H1 (cell line): ENCODE measurements at regions not wholly inside any gene's neighbourhood (a gene's known extent, or its start where the extent isn't known, plus 50 kb on each side); places are given as distances from the start of the nearest gene placed in this dataset.

ENCODE experiments used
- CTCF ChIA-PET: fragments of 300-600 bp; sonication (Branson Sonifier 250); formaldehyde crosslinking; loops from one replicate; lab custom pipeline; 2021; ENCODE audit not compliant: partially characterized antibody; lab: Charles Lee
- POLR2A ChIA-PET: fragments of 300-600 bp; sonication (Branson Sonifier 250); formaldehyde crosslinking; loops from one replicate; lab custom pipeline; 2021; ENCODE audit warnings: inconsistent platforms; ENCODE audit not compliant: partially characterized antibody; lab: Charles Lee
- DNase-seq, 2 experiments: peaks; one replicate each; pipeline versions ENCODE4 v3.0.0 to v3.0.0-alpha.2; 2010 to 2022; ENCODE audit warnings: low spot score in 2 of 2, low read depth in 1 of 2, mixed read lengths in 1 of 2
- FAIRE-seq: peaks from 2 replicates; lab custom pipeline; 2011; peaks lifted over from hg19 to GRCh38; lab: Jason Lieb, UNC
- H2AFZ ChIP-seq: 2 replicates; pipeline ENCODE4 v1.8.1; 2012; ENCODE audit warnings: low read length, inconsistent platforms
- H2AK5ac ChIP-seq: 2 replicates; pipeline ENCODE4 v1.6.1; 2013; ENCODE audit warnings: low read depth, low read length
- H2BK120ac ChIP-seq: replicated peaks from 2 replicates; pipeline ENCODE3; 2013; ENCODE audit warnings: low read depth, low read length, inconsistent platforms
- H2BK12ac ChIP-seq: 2 replicates; pipeline ENCODE4 v1.6.1; 2013; ENCODE audit warnings: low read depth, low read length
- H2BK15ac ChIP-seq: 2 replicates; pipeline ENCODE4 v1.6.1; 2013; ENCODE audit warnings: low read length
- H2BK20ac ChIP-seq: 2 replicates; pipeline ENCODE4 v1.6.1; 2013; ENCODE audit warnings: low read length
- H2BK5ac ChIP-seq: 2 replicates; pipeline ENCODE4 v1.6.1; 2013; ENCODE audit warnings: low read depth, low read length
- H3K14ac ChIP-seq: 2 replicates; pipeline ENCODE4 v1.6.1; 2013; ENCODE audit warnings: inconsistent platforms; ENCODE audit not compliant: insufficient read length
- H3K18ac ChIP-seq: 2 replicates; pipeline ENCODE4 v1.6.1; 2013; ENCODE audit warnings: low read length; ENCODE audit errors: extremely low read depth
- H3K23ac ChIP-seq: 2 replicates; pipeline ENCODE4 v1.6.1; 2013; ENCODE audit warnings: inconsistent platforms; ENCODE audit not compliant: insufficient read length
- H3K23me2 ChIP-seq: 2 replicates; pipeline ENCODE4 v1.6.1; 2013; ENCODE audit warnings: low read depth, low read length
- H3K27ac ChIP-seq: 2 replicates; pipeline ENCODE4 v1.6.1; 2011; ENCODE audit warnings: low read depth, low read length, inconsistent platforms
- H3K27me3 ChIP-seq, 4 experiments: replicated peaks in 1 of 4; 1 replicate in 1 of 4; 2 replicates in 3 of 4; pipeline versions ENCODE4 v1.6.1 to v1.8.1; 2011 to 2013; ENCODE audit warnings: low read length in 3 of 4, mild to moderate bottlenecking in 3 of 4, inconsistent platforms in 2 of 4, mixed read lengths in 2 of 4, moderate library complexity in 1 of 4; ENCODE audit not compliant: control insufficient read depth in 3 of 4, insufficient read depth in 3 of 4; ENCODE audit errors: extremely low read depth in 1 of 4
- H3K36me3 ChIP-seq, 4 experiments: 2 replicates each; pipeline versions ENCODE4 v1.6.1 to v1.8.1; 2011 to 2013; ENCODE audit warnings: mild to moderate bottlenecking in 4 of 4, low read length in 3 of 4, moderate library complexity in 2 of 4, control low read depth in 1 of 4, inconsistent platforms in 1 of 4; ENCODE audit not compliant: insufficient read depth in 4 of 4, control insufficient read depth in 2 of 4
- H3K4ac ChIP-seq: replicated peaks from 2 replicates; pipeline ENCODE3; 2013; ENCODE audit warnings: low read length, low read depth, mixed read lengths, inconsistent platforms; ENCODE audit not compliant: insufficient read length
- H3K4me1 ChIP-seq, 4 experiments: replicated peaks in 1 of 4; 1 replicate in 1 of 4; 2 replicates in 3 of 4; pipeline versions ENCODE4 v1.6.1 to v1.8.1; 2011 to 2013; ENCODE audit warnings: low read length in 3 of 4, inconsistent platforms in 2 of 4, mixed read lengths in 1 of 4; ENCODE audit not compliant: insufficient read depth in 4 of 4, control insufficient read depth in 3 of 4
- H3K4me2 ChIP-seq, 2 experiments: 2 replicates each; pipeline versions ENCODE4 v1.6.1 to v1.8.1; 2011 to 2013; ENCODE audit warnings: low read depth in 2 of 2, low read length in 2 of 2, control low read depth in 1 of 2, inconsistent platforms in 1 of 2, mild to moderate bottlenecking in 1 of 2; ENCODE audit not compliant: insufficient read depth in 1 of 2
- H3K4me3 ChIP-seq, 4 experiments: fragments of 200-600, 300-600 bp in 1 of 4; sonication (generic), shearing (Covaris generic), sonication (Bioruptor Twin) in 1 of 4; 2 replicates each; pipeline versions ENCODE4 v1.5.1 to v1.8.1; 2011 to 2016; ENCODE audit warnings: low read length in 4 of 4, low read depth in 3 of 4, control low read depth in 2 of 4, inconsistent platforms in 2 of 4, mild to moderate bottlenecking in 2 of 4, mixed read lengths in 1 of 4, moderate library complexity in 1 of 4; ENCODE audit not compliant: insufficient read depth in 2 of 4; ENCODE audit errors: extremely low read depth in 1 of 4
- H3K56ac ChIP-seq: replicated peaks from 2 replicates; pipeline ENCODE3; 2013; ENCODE audit warnings: low read depth, mild to moderate bottlenecking, mixed read lengths, low read length, inconsistent platforms; ENCODE audit not compliant: insufficient read length
- H3K79me1 ChIP-seq: 2 replicates; pipeline ENCODE4 v1.6.1; 2013; ENCODE audit warnings: low read depth, low read length, control low read depth
- H3K79me2 ChIP-seq, 2 experiments: 2 replicates each; pipeline versions ENCODE4 v1.6.1 to v1.8.1; 2012 to 2013; ENCODE audit warnings: low read length in 2 of 2, mild to moderate bottlenecking in 2 of 2, inconsistent platforms in 1 of 2; ENCODE audit not compliant: insufficient read depth in 2 of 2, control insufficient read depth in 1 of 2
- H3K9ac ChIP-seq, 4 experiments: replicated peaks in 1 of 4; 1 replicate in 1 of 4; 2 replicates in 3 of 4; pipeline versions ENCODE4 v1.6.1 to v1.8.1; 2011 to 2013; ENCODE audit warnings: low read depth in 3 of 4, low read length in 3 of 4, control low read depth in 2 of 4, mild to moderate bottlenecking in 2 of 4, moderate library complexity in 2 of 4, inconsistent platforms in 1 of 4; ENCODE audit errors: extremely low read depth in 1 of 4
- H3K9me3 ChIP-seq, 2 experiments: 2 replicates each; pipeline versions ENCODE4 v1.6.1 to v1.8.1; 2012 to 2013; ENCODE audit warnings: mild to moderate bottlenecking in 2 of 2, moderate library complexity in 2 of 2, control low read depth in 1 of 2, inconsistent platforms in 1 of 2, low read depth in 1 of 2, low read length in 1 of 2, mixed read lengths in 1 of 2; ENCODE audit not compliant: insufficient read depth in 2 of 2
- H4K20me1 ChIP-seq, 2 experiments: replicated peaks in 1 of 2; 2 replicates each; pipeline versions ENCODE3 to v1.8.1; 2011 to 2013; ENCODE audit warnings: inconsistent platforms in 2 of 2, low read length in 2 of 2, mild to moderate bottlenecking in 1 of 2; ENCODE audit not compliant: insufficient read depth in 2 of 2, control insufficient read depth in 1 of 2
- H4K5ac ChIP-seq: 2 replicates; pipeline ENCODE4 v1.6.1; 2013; ENCODE audit warnings: low read length, low read depth, mixed read lengths, inconsistent platforms; ENCODE audit not compliant: insufficient read length
- H4K8ac ChIP-seq: 2 replicates; pipeline ENCODE4 v1.8.0; 2013; ENCODE audit warnings: mild to moderate bottlenecking, moderate library complexity, low read length, inconsistent platforms; ENCODE audit not compliant: insufficient read depth; ENCODE audit errors: extremely low read depth
- H4K91ac ChIP-seq: replicated peaks from 2 replicates; pipeline ENCODE3; 2013; ENCODE audit warnings: low read length, mixed read lengths, inconsistent platforms; ENCODE audit not compliant: insufficient read length
- EGR1 ChIP-seq: IDR thresholded peaks from 2 replicates; pipeline ENCODE4 v1.6.1; 2011; ENCODE audit warnings: low read depth, low read length, borderline replicate concordance
- MAX ChIP-seq: IDR thresholded peaks from 2 replicates; pipeline ENCODE4 v1.6.1; 2012; ENCODE audit warnings: inconsistent platforms
- SP1 ChIP-seq: IDR thresholded peaks from 2 replicates; pipeline ENCODE4 v1.6.1; 2011; ENCODE audit warnings: low read depth, low read length
- WGBS, 2 experiments: shearing (Covaris generic) in 1 of 2; methylation state at CpG; one replicate each; pipeline versions ENCODE4 v1.1.6 to v1.1.7; 2013 to 2015; ENCODE audit warnings: low lambda C conversion rate in 2 of 2, mixed read lengths in 2 of 2, inconsistent platforms in 1 of 2, low coverage in 1 of 2, missing lambda C conversion rate in 1 of 2; ENCODE audit not compliant: insufficient replicate concordance in 2 of 2, insufficient coverage in 1 of 2, insufficient read length in 1 of 2; ENCODE audit errors: extremely low coverage in 1 of 2, missing lambda C conversion rate in 1 of 2; 5-methylcytosine and 5-hydroxymethylcytosine counted together
- TF ChIP-seq, protein P1 (sequence below): IDR thresholded peaks from 2 replicates; pipeline ENCODE4 v1.6.1; 2012; ENCODE audit warnings: inconsistent platforms
- TF ChIP-seq, protein P2 (sequence below), 3 experiments: IDR thresholded peaks; 1 replicate in 2 of 3; 2 replicates in 1 of 3; pipeline versions ENCODE4 v1.5.1 to v1.6.1; 2011; ENCODE audit warnings: low read length in 3 of 3, mild to moderate bottlenecking in 3 of 3, inconsistent platforms in 2 of 3, low read depth in 1 of 3, moderate library complexity in 1 of 3; ENCODE audit not compliant: insufficient read depth in 1 of 3; ENCODE audit errors: control extremely low read depth in 1 of 3

GRCh38 chr9:25374281-25374680 is 304.0 kb downstream of the TUSC1 start:
- Histone ChIP-seq H3K36me3 (no peaks in the 10 kb centered on the region), H2BK120ac (no peak overlapping the region), H3K27me3 (no peaks in the 10 kb centered on the region), H2AFZ (no peak overlapping the region), H4K91ac (no peak overlapping the region), H4K8ac (no peak overlapping the region), H3K18ac (no peak overlapping the region), H3K9me3 (no peaks in the 10 kb centered on the region), H2AK5ac (no peak overlapping the region), H3K4me3 (no peak overlapping the region), H4K5ac (no peak overlapping the region), H3K56ac (no peak overlapping the region), H3K23ac (no peak overlapping the region), H2BK5ac (no peak overlapping the region), H3K79me1 (no peaks in the 10 kb centered on the region), H3K79me2 (no peaks in the 10 kb centered on the region), H3K4me1 (no peaks in the 10 kb centered on the region; a peak in 1 of 7 replicates), H3K23me2 (no peaks in the 10 kb centered on the region), H2BK15ac (no peak overlapping the region), H4K20me1 (no peaks in the 10 kb centered on the region), H3K4ac (no peak overlapping the region), H3K14ac (no peak overlapping the region), H2BK12ac (no peak overlapping the region), H2BK20ac (no peak overlapping the region), H3K4me2 (no peak overlapping the region), H3K27ac (no peak overlapping the region), H3K9ac (no peak overlapping the region)
- CTCF ChIA-PET: interaction anchor here (0.6 kb wide), 1 partner anchor 264 kb away, joined by 5 read pairs; no protein-coding TSS in a partner anchor
- WGBS, 2 experiments: 95% methylated on average over 1 of the region's 1 CpG; no CpG with 5 or more reads in 1 of the 2 experiments
- FAIRE-seq (no peak), DNase-seq (no peak)
- POLR2A ChIA-PET: interaction anchor here (0.6 kb wide), 1 partner anchor 366 kb away, joined by 4 read pairs; no protein-coding TSS in a partner anchor
- TF ChIP-seq, protein P1, sequence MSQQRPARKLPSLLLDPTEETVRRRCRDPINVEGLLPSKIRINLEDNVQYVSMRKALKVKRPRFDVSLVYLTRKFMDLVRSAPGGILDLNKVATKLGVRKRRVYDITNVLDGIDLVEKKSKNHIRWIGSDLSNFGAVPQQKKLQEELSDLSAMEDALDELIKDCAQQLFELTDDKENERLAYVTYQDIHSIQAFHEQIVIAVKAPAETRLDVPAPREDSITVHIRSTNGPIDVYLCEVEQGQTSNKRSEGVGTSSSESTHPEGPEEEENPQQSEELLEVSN: no peak
- no peak for TF ChIP-seq MAX
- TF ChIP-seq SP1: no peak
- no peak for TF ChIP-seq EGR1
- TF ChIP-seq, protein P2, sequence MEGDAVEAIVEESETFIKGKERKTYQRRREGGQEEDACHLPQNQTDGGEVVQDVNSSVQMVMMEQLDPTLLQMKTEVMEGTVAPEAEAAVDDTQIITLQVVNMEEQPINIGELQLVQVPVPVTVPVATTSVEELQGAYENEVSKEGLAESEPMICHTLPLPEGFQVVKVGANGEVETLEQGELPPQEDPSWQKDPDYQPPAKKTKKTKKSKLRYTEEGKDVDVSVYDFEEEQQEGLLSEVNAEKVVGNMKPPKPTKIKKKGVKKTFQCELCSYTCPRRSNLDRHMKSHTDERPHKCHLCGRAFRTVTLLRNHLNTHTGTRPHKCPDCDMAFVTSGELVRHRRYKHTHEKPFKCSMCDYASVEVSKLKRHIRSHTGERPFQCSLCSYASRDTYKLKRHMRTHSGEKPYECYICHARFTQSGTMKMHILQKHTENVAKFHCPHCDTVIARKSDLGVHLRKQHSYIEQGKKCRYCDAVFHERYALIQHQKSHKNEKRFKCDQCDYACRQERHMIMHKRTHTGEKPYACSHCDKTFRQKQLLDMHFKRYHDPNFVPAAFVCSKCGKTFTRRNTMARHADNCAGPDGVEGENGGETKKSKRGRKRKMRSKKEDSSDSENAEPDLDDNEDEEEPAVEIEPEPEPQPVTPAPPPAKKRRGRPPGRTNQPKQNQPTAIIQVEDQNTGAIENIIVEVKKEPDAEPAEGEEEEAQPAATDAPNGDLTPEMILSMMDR (IDR thresholded peaks at IDR 0.05; ENCODE audit: control extremely low read depth in 1 of 3, insufficient read depth in 1 of 3, low read depth in 1 of 3, low read length in 3 of 3): no peak
